ENCODE measurements at regions not wholly inside any gene's neighbourhood (a gene's known extent, or its start where the extent isn't known, plus 50 kb on each side); places are given as distances from the start of the nearest gene placed in this dataset.

GRCh38 chr6:156419594-156419993, 357.6 kb upstream of the ARID1B start:
- DNase-seq (ENCODE audit: low spot score) (no peak), FAIRE-seq (no peak)

- FAIRE-seq (no peak), DNase-seq (ENCODE audit: low spot score) (no peak)
These were observed 358.9 kb upstream of the ARID1B start for GRCh38 chr6:156418253-156418652.

- FAIRE-seq (no peak), DNase-seq (ENCODE audit: low spot score) (no peak)
These were observed 360.8 kb upstream of the ARID1B start for GRCh38 chr6:156416391-156416790.

- FAIRE-seq (no peak), DNase-seq (ENCODE audit: low spot score) (peak; percentile 18)
These were observed 364.0 kb upstream of the ARID1B start for GRCh38 chr6:156413154-156413553.

- DNase-seq (ENCODE audit: low spot score) (no peak), FAIRE-seq (no peak)
These were observed 366.5 kb upstream of the ARID1B start for GRCh38 chr6:156410649-156411048.

GRCh38 chr6:156408655-156409054, 368.5 kb upstream of the ARID1B start:
- no peak for FAIRE-seq
- DNase-seq (ENCODE audit: low spot score), result no peak

- DNase-seq (ENCODE audit: low spot score), result no peak
- FAIRE-seq, result no peak
These were observed 369.8 kb upstream of the ARID1B start for GRCh38 chr6:156407334-156407733.

- DNase-seq (ENCODE audit: low spot score), result no peak
- FAIRE-seq, result no peak
These were observed 370.5 kb upstream of the ARID1B start for GRCh38 chr6:156406688-156407087.

GRCh38 chr6:156406099-156406498, 371.1 kb upstream of the ARID1B start:
- no peak for DNase-seq (ENCODE audit: low spot score)
- no peak for FAIRE-seq

GRCh38 chr6:156402628-156403027, 374.6 kb upstream of the ARID1B start:
- DNase-seq (ENCODE audit: low spot score) (no peak), FAIRE-seq (no peak)

- DNase-seq (ENCODE audit: low spot score), result no peak
- FAIRE-seq, result no peak
These were observed 375.0 kb upstream of the ARID1B start for GRCh38 chr6:156402227-156402626.

- FAIRE-seq (no peak), DNase-seq (ENCODE audit: low spot score) (no peak)
These were observed 376.7 kb upstream of the ARID1B start for GRCh38 chr6:156400487-156400886.

GRCh38 chr6:156398966-156399365, 378.2 kb upstream of the ARID1B start:
- FAIRE-seq, result no peak
- DNase-seq (ENCODE audit: low spot score), result no peak

GRCh38 chr6:156398371-156398770, 378.8 kb upstream of the ARID1B start:
- no peak for DNase-seq (ENCODE audit: low spot score)
- FAIRE-seq, result no peak

GRCh38 chr6:156396791-156397418, 380.3 kb upstream of the ARID1B start:
- FAIRE-seq, result no peak
- DNase-seq (ENCODE audit: low spot score), result no peak

GRCh38 chr6:156396068-156396771, 381.0 kb upstream of the ARID1B start:
- FAIRE-seq (no peak), DNase-seq (ENCODE audit: low spot score) (no peak)

GRCh38 chr6:156395276-156395675, 381.9 kb upstream of the ARID1B start:
- FAIRE-seq, result no peak

GRCh38 chr6:156392648-156393047, 384.5 kb upstream of the ARID1B start:
- FAIRE-seq (no peak), DNase-seq (ENCODE audit: low spot score) (no peak)

More at GRCh38 chr6:156395276-156395675, 381.9 kb upstream of the ARID1B start:
- no peak for DNase-seq (ENCODE audit: low spot score)

GRCh38 chr6:156391977-156392376, 385.2 kb upstream of the ARID1B start:
- DNase-seq (ENCODE audit: low spot score) (no peak), FAIRE-seq (no peak)

GRCh38 chr6:156391061-156391672, 386.0 kb upstream of the ARID1B start:
- DNase-seq (ENCODE audit: low spot score), result no peak
- no peak for FAIRE-seq

GRCh38 chr6:156390621-156391020, 386.6 kb upstream of the ARID1B start:
- FAIRE-seq, result no peak
- no peak for DNase-seq (ENCODE audit: low spot score)

- no peak for DNase-seq (ENCODE audit: low spot score)
- no peak for FAIRE-seq
These were observed 387.9 kb upstream of the ARID1B start for GRCh38 chr6:156389296-156389695.

GRCh38 chr6:156387472-156387871, 389.7 kb upstream of the ARID1B start:
- no peak for FAIRE-seq
- DNase-seq (ENCODE audit: low spot score), result no peak
